ENCODE measurements at regions not wholly inside any gene's neighbourhood (a gene's known extent, or its start where the extent isn't known, plus 50 kb on each side); places are given as distances from the start of the nearest gene placed in this dataset.

- Histone ChIP-seq H3K79me2 (ENCODE audit: control insufficient read depth, insufficient read depth, low read length) (no peaks in the 10 kb centered on the region), H2AFZ (ENCODE audit: low read length) (no peak overlapping the region), H4K20me1 (ENCODE audit: control insufficient read depth, extremely low read depth, insufficient read depth, low read length) (no peaks in the 10 kb centered on the region), H3K4me3 (replicated peaks in 1 of 4; ENCODE audit: control extremely low read depth in 1 of 4, insufficient read depth in 1 of 4, low read depth in 3 of 4, low read length in 4 of 4) (no peak overlapping the region), H3K9ac (ENCODE audit: insufficient read depth, low read length) (no peak overlapping the region), H3K4me1 (ENCODE audit: control insufficient read depth, extremely low read depth, insufficient read depth, low read length) (no peaks in the 10 kb centered on the region), H3K9me3 (ENCODE audit: control insufficient read depth, insufficient read depth, low read depth, low read length) (no peaks in the 10 kb centered on the region), H3K27me3 (ENCODE audit: control insufficient read depth, insufficient read depth, low read length) (no peaks in the 10 kb centered on the region), H3K36me3 (ENCODE audit: control insufficient read depth, insufficient read depth, low read length) (no peaks in the 10 kb centered on the region), H3K27ac (ENCODE audit: insufficient read depth, low read length) (no peak overlapping the region), H3K4me2 (ENCODE audit: extremely low read depth, insufficient read depth, low read length) (no peak overlapping the region)
- TF ChIP-seq CTCF (conservative IDR thresholded peaks at IDR 0.05 in 1 of 2, IDR thresholded peaks at IDR 0.05 in 1 of 2; ENCODE audit: low read depth in 1 of 2, low read length in 2 of 2), result no peak
- TF ChIP-seq EZH2 (IDR thresholded peaks at IDR 0.05; ENCODE audit: low read length, missing control alignments), result no peak
- no peak for DNase-seq (ENCODE audit: low read depth in 2 of 2)
Measured at GRCh38 chr13:104404325-104404724, 1338.1 kb upstream of the SLC10A2 start.

- peak in 1 of 2 donors; percentile 27 for DNase-seq (ENCODE audit: low read depth in 2 of 2)
- Histone ChIP-seq H4K20me1 (ENCODE audit: control insufficient read depth, extremely low read depth, insufficient read depth, low read length) (no peaks in the 10 kb centered on the region), H3K4me1 (ENCODE audit: control insufficient read depth, extremely low read depth, insufficient read depth, low read length) (no peaks in the 10 kb centered on the region), H3K9ac (ENCODE audit: insufficient read depth, low read length) (no peak overlapping the region), H3K36me3 (ENCODE audit: control insufficient read depth, insufficient read depth, low read length) (no peaks in the 10 kb centered on the region), H2AFZ (ENCODE audit: low read length) (no peak overlapping the region), H3K4me3 (replicated peaks in 1 of 4; ENCODE audit: control extremely low read depth in 1 of 4, insufficient read depth in 1 of 4, low read depth in 3 of 4, low read length in 4 of 4) (no peak overlapping the region), H3K79me2 (ENCODE audit: control insufficient read depth, insufficient read depth, low read length) (no peaks in the 10 kb centered on the region), H3K9me3 (ENCODE audit: control insufficient read depth, insufficient read depth, low read depth, low read length) (no peaks in the 10 kb centered on the region), H3K4me2 (ENCODE audit: extremely low read depth, insufficient read depth, low read length) (no peak overlapping the region), H3K27me3 (ENCODE audit: control insufficient read depth, insufficient read depth, low read length) (no peaks in the 10 kb centered on the region), H3K27ac (ENCODE audit: insufficient read depth, low read length) (no peak overlapping the region)
- TF ChIP-seq EZH2 (IDR thresholded peaks at IDR 0.05; ENCODE audit: low read length, missing control alignments) (no peak), CTCF (conservative IDR thresholded peaks at IDR 0.05 in 1 of 2, IDR thresholded peaks at IDR 0.05 in 1 of 2; ENCODE audit: low read depth in 1 of 2, low read length in 2 of 2) (no peak)
Measured at GRCh38 chr13:104389691-104390090, 1323.5 kb upstream of the SLC10A2 start.

- Histone ChIP-seq H3K9ac (ENCODE audit: insufficient read depth, low read length) (no peak overlapping the region), H3K4me1 (ENCODE audit: control insufficient read depth, extremely low read depth, insufficient read depth, low read length) (no peaks in the 10 kb centered on the region), H4K20me1 (ENCODE audit: control insufficient read depth, extremely low read depth, insufficient read depth, low read length) (no peaks in the 10 kb centered on the region), H3K27me3 (ENCODE audit: control insufficient read depth, insufficient read depth, low read length) (no peaks in the 10 kb centered on the region), H3K4me3 (replicated peaks in 1 of 4; ENCODE audit: control extremely low read depth in 1 of 4, insufficient read depth in 1 of 4, low read depth in 3 of 4, low read length in 4 of 4) (no peak overlapping the region), H3K27ac (ENCODE audit: insufficient read depth, low read length) (no peak overlapping the region), H3K36me3 (ENCODE audit: control insufficient read depth, insufficient read depth, low read length) (no peaks in the 10 kb centered on the region), H3K4me2 (ENCODE audit: extremely low read depth, insufficient read depth, low read length) (no peak overlapping the region), H2AFZ (ENCODE audit: low read length) (no peak overlapping the region), H3K79me2 (ENCODE audit: control insufficient read depth, insufficient read depth, low read length) (no peaks in the 10 kb centered on the region), H3K9me3 (ENCODE audit: control insufficient read depth, insufficient read depth, low read depth, low read length) (no peaks in the 10 kb centered on the region)
- TF ChIP-seq EZH2 (IDR thresholded peaks at IDR 0.05; ENCODE audit: low read length, missing control alignments) (no peak), CTCF (conservative IDR thresholded peaks at IDR 0.05 in 1 of 2, IDR thresholded peaks at IDR 0.05 in 1 of 2; ENCODE audit: low read depth in 1 of 2, low read length in 2 of 2) (no peak)
- no peak for DNase-seq (ENCODE audit: low read depth in 2 of 2)
Measured at GRCh38 chr13:104387510-104387909, 1321.3 kb upstream of the SLC10A2 start.
